ENCODE measurements at regions not wholly inside any gene's neighbourhood (a gene's known extent, or its start where the extent isn't known, plus 50 kb on each side); places are given as distances from the start of the nearest gene placed in this dataset.
A peak's percentile ranks its signal among the peaks of the same experiment; 100 is the strongest.

DNA sequence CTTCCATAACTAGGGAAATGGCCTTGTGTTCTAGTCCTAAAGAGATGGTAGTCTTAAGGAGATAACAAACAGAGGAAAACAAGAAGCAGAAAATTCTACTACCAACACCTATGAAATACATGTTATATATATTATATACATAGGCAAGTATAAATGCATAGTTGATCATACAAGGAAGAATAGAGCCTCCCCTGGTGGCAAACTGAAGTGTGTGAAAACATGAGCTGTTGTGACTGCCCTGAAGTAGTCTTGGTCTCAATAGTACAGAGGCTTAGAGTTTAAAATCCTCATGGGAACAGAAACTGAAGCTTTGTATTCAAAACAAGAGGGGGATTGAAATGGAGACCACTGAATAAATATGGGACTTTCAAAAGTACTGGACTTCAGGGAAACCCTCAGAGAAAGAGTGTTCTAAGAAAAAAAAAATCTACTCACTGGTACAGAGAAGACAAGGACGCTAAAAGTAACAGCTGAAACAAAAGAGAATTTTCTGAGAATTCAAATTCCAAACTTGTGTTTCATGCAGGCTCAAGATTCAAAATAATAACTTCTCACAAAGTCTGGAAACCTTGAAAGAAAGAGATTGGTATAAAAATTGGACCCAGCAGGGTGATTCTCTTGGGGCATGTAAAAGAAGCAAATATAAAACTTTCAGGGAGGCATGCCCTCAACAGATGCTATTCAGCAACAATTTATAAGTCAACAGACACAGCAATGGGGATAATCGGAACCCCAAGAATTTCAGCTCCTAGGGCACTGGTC is 59.7 kb upstream of the SAMD3 start:
- Histone ChIP-seq H3K27ac (ENCODE audit: low read depth, low read length, poor library complexity, severe bottlenecking) (no peak overlapping the region), H3K4me1 (ENCODE audit: insufficient read depth, low read length, poor library complexity, severe bottlenecking) (peaks cover 3% of the 10 kb centered on the region), H3K36me3 (ENCODE audit: insufficient read depth, low read length, poor library complexity, severe bottlenecking) (no peaks in the 10 kb centered on the region), H3K27me3 (replicated peaks; ENCODE audit: insufficient read depth, low read depth, low read length, poor library complexity) (no peaks in the 10 kb centered on the region), H3K4me3 (ENCODE audit: low read depth, low read length, poor library complexity, severe bottlenecking) (no peak overlapping the region), H3K9me3 (ENCODE audit: low read depth, low read length, poor library complexity, severe bottlenecking) (no peaks in the 10 kb centered on the region)
- POLR2A ChIA-PET (ENCODE audit: low non-redundant PET), result no interaction called here
- CTCF ChIA-PET, result interaction anchor here (0.8 to 1.2 kb wide), 6 partner anchors 11 to 320 kb away, joined by 3 to 6 read pairs (median 4); no protein-coding TSS in a partner anchor
- intact Hi-C loops (cut with micrococcal nuclease; ENCODE audit: unreplicated experiment), result loop anchor here (10.0 kb wide), 2 partner anchors 208 to 238 kb away; no protein-coding TSS in a partner anchor
- no TSS peak for BruUV-seq (replicated peaks)
- TF ChIP-seq EZH2 (IDR thresholded peaks at IDR 0.05; ENCODE audit: borderline replicate concordance, low read depth, low read length, poor library complexity, severe bottlenecking) (no peak), CTCF (conservative IDR thresholded peaks at IDR 0.05; ENCODE audit: low read depth, low read length) (peak; percentile 79)
- DNase-seq (ENCODE audit: low spot score), result peak; percentile 69

DNA sequence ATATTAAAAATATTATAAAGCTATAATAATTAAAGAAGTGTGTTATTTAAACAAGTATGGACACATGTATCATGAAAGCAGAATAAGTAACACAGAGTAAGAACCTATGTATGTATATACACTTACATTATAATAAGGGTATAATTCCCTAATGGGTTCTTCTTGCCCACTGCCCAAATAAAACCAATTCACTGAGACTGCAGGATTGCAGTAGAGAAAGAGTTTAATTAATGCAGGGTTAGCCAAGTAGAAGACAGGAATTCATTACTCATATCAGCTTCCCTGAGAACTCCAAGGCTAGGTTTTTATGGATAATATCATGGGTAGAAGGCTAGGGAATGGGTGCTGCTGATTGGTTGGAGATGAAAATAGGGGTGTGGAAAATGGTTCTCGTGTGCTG is 53.8 kb upstream of the SAMD3 start:
- no peak for TF ChIP-seq CTCF (conservative IDR thresholded peaks at IDR 0.05; ENCODE audit: low read depth, low read length)
- no peak for TF ChIP-seq EZH2 (IDR thresholded peaks at IDR 0.05; ENCODE audit: borderline replicate concordance, low read depth, low read length, poor library complexity, severe bottlenecking)

DNA sequence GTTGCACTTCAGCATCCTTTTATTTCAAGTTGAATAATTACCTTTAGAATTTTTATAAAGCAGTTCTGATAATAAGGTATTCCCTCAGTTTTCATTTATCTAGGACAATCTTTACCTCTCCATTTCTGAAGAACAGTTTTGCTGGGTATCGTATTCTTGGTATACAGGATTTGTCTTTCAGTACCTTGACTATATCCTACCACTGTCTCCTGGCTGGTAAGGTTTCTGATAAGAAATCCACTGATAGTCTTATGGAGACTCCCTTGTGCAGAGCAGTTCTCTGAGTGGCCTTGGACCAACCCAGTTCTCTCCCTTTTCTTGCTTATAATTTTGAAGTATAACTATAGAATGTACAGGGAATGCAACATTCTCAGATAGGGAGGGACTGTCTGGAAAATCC is 51.3 kb upstream of the SAMD3 start:
- H3K36me3 ChIP-seq (ENCODE audit: insufficient read depth, low read length, poor library complexity, severe bottlenecking), result no peaks in the 10 kb centered on the region
- no peaks in the 10 kb centered on the region for H3K27me3 ChIP-seq (replicated peaks; ENCODE audit: insufficient read depth, low read depth, low read length, poor library complexity)
- CTCF ChIA-PET, result no interaction called here
- no peak overlapping the region for H3K4me3 ChIP-seq (ENCODE audit: low read depth, low read length, poor library complexity, severe bottlenecking)
- H3K9me3 ChIP-seq (ENCODE audit: low read depth, low read length, poor library complexity, severe bottlenecking), result peaks cover 15% of the 10 kb centered on the region
- intact Hi-C loops (cut with micrococcal nuclease; ENCODE audit: unreplicated experiment), result no loop called here
- BruUV-seq (replicated peaks), result no TSS peak
- TF ChIP-seq EZH2 (IDR thresholded peaks at IDR 0.05; ENCODE audit: borderline replicate concordance, low read depth, low read length, poor library complexity, severe bottlenecking) (no peak), CTCF (conservative IDR thresholded peaks at IDR 0.05; ENCODE audit: low read depth, low read length) (no peak)
- no peaks in the 10 kb centered on the region for H3K4me1 ChIP-seq (ENCODE audit: insufficient read depth, low read length, poor library complexity, severe bottlenecking)
- no peak overlapping the region for H3K27ac ChIP-seq (ENCODE audit: low read depth, low read length, poor library complexity, severe bottlenecking)
- no peak for DNase-seq (ENCODE audit: low spot score)
- POLR2A ChIA-PET (ENCODE audit: low non-redundant PET), result no interaction called here

More for the DNA sequence above, 53.8 kb upstream of the SAMD3 start:
- ChIA-PET CTCF (no interaction called here), POLR2A (ENCODE audit: low non-redundant PET) (no interaction called here)
- no TSS peak for BruUV-seq (replicated peaks)
- Histone ChIP-seq H3K27ac (ENCODE audit: low read depth, low read length, poor library complexity, severe bottlenecking) (no peak overlapping the region), H3K27me3 (replicated peaks; ENCODE audit: insufficient read depth, low read depth, low read length, poor library complexity) (no peaks in the 10 kb centered on the region), H3K9me3 (ENCODE audit: low read depth, low read length, poor library complexity, severe bottlenecking) (peaks cover 15% of the 10 kb centered on the region), H3K36me3 (ENCODE audit: insufficient read depth, low read length, poor library complexity, severe bottlenecking) (no peaks in the 10 kb centered on the region), H3K4me3 (ENCODE audit: low read depth, low read length, poor library complexity, severe bottlenecking) (no peak overlapping the region), H3K4me1 (ENCODE audit: insufficient read depth, low read length, poor library complexity, severe bottlenecking) (no peaks in the 10 kb centered on the region)
- DNase-seq (ENCODE audit: low spot score), result no peak
- intact Hi-C loops (cut with micrococcal nuclease; ENCODE audit: unreplicated experiment), result no loop called here

Data from A673 (cell line).